CD14-positive monocyte (primary cell): ENCODE measurements at regions not wholly inside any gene's neighbourhood (a gene's known extent, or its start where the extent isn't known, plus 50 kb on each side); places are given as distances from the start of the nearest gene placed in this dataset.

Experiments
- DNase-seq, 3 donors: peaks; one replicate each; pipeline ENCODE4 v3.0.0-alpha.2; 2011 to 2022
- H2AFZ ChIP-seq: 2 replicates; pipeline ENCODE4 v1.6.0; 2012; ENCODE audit warnings: mild to moderate bottlenecking, low read depth, low read length, inconsistent platforms; ENCODE audit not compliant: insufficient read depth, poor library complexity, severe bottlenecking
- H3K27ac ChIP-seq, 2 donors: 1 replicate in 1 of 2; 2 replicates in 1 of 2; pipeline ENCODE4 v1.5.1; 2012 to 2013; ENCODE audit warnings: low read length in 2 of 2, control low read depth in 1 of 2, inconsistent platforms in 1 of 2, low read depth in 1 of 2, mild to moderate bottlenecking in 1 of 2
- H3K27me3 ChIP-seq, 2 donors: one replicate each; pipeline versions ENCODE4 v1.6.0 to v1.6.1; 2011 to 2013; ENCODE audit warnings: low read length in 2 of 2; ENCODE audit not compliant: control insufficient read depth in 2 of 2, insufficient read depth in 2 of 2
- H3K36me3 ChIP-seq, 2 donors: replicated peaks in 1 of 2; 1 replicate in 1 of 2; 2 replicates in 1 of 2; pipeline versions ENCODE4 v1.5.1 to v1.6.1; 2012 to 2013; ENCODE audit warnings: low read length in 2 of 2, control low read depth in 1 of 2, inconsistent platforms in 1 of 2, mild to moderate bottlenecking in 1 of 2; ENCODE audit not compliant: insufficient read depth in 2 of 2, control insufficient read depth in 1 of 2
- H3K4me1 ChIP-seq, 2 donors: 1 replicate in 1 of 2; 2 replicates in 1 of 2; pipeline versions ENCODE4 v1.5.1 to v1.6.1; 2012 to 2013; ENCODE audit warnings: low read length in 2 of 2, control low read depth in 1 of 2, inconsistent platforms in 1 of 2, mild to moderate bottlenecking in 1 of 2, moderate library complexity in 1 of 2; ENCODE audit not compliant: insufficient read depth in 2 of 2, control insufficient read depth in 1 of 2
- H3K4me2 ChIP-seq: replicated peaks from 2 replicates; pipeline ENCODE3; 2012; ENCODE audit warnings: low read length, moderate library complexity, mild to moderate bottlenecking; ENCODE audit not compliant: poor library complexity, severe bottlenecking; ENCODE audit errors: extremely low read depth
- H3K4me3 ChIP-seq, 3 experiments: fragments of 200-600 bp in 1 of 3; sonication (generic) in 1 of 3; replicated peaks in 1 of 3; 1 replicate in 2 of 3; 2 replicates in 1 of 3; pipeline ENCODE4 v1.5.1; 2011 to 2013; ENCODE audit warnings: low read length in 3 of 3, mild to moderate bottlenecking in 3 of 3, control low read depth in 2 of 3, low read depth in 2 of 3, inconsistent platforms in 1 of 3, moderate library complexity in 1 of 3
- H3K79me2 ChIP-seq: 2 replicates; pipeline ENCODE4 v1.6.0; 2012; ENCODE audit warnings: mild to moderate bottlenecking, control low read depth, inconsistent platforms, low read length, moderate library complexity; ENCODE audit not compliant: insufficient read depth
- H3K9ac ChIP-seq: 2 replicates; pipeline ENCODE4 v1.6.0; 2017; ENCODE audit warnings: low read length, mild to moderate bottlenecking; ENCODE audit not compliant: insufficient read depth, poor library complexity, severe bottlenecking
- H3K9me3 ChIP-seq, 2 donors: replicated peaks in 1 of 2; 1 replicate in 1 of 2; 2 replicates in 1 of 2; pipeline versions ENCODE4 v1.5.1 to v1.6.1; 2012 to 2013; ENCODE audit warnings: low read length in 2 of 2, control low read depth in 1 of 2; ENCODE audit not compliant: control insufficient read depth in 1 of 2, insufficient read depth in 1 of 2
- H4K20me1 ChIP-seq: 2 replicates; pipeline ENCODE4 v1.6.0; 2012; ENCODE audit warnings: mild to moderate bottlenecking, low read length, control low read depth, moderate library complexity; ENCODE audit not compliant: insufficient read depth
- H3K27ac Mint-ChIP-seq, 7 donors: one replicate each; pipeline ENCODE4 v1.8.0; 2020; ENCODE audit warnings: mild to moderate bottlenecking in 7 of 7, mixed read lengths in 7 of 7, moderate library complexity in 6 of 7, inconsistent platforms in 2 of 7
- H3K27me3 Mint-ChIP-seq, 3 donors: one replicate each; pipeline ENCODE4 v1.8.0; 2021 to 2022; ENCODE audit warnings: low read depth in 3 of 3, mild to moderate bottlenecking in 3 of 3, mixed read lengths in 3 of 3, moderate library complexity in 3 of 3, inconsistent platforms in 1 of 3
- H3K36me3 Mint-ChIP-seq, 2 donors: one replicate each; pipeline ENCODE4 v1.8.0; 2020; ENCODE audit warnings: mixed read lengths in 2 of 2, inconsistent platforms in 1 of 2, mild to moderate bottlenecking in 1 of 2
- H3K4me1 Mint-ChIP-seq: one replicate; pipeline ENCODE4 v1.8.0; 2020; ENCODE audit warnings: mild to moderate bottlenecking, mixed read lengths
- H3K4me3 Mint-ChIP-seq, 2 donors: one replicate each; pipeline ENCODE4 v1.8.0; 2020; ENCODE audit warnings: mild to moderate bottlenecking in 2 of 2, mixed read lengths in 2 of 2, moderate library complexity in 1 of 2
- H3K9me3 Mint-ChIP-seq, 7 donors: one replicate each; pipeline ENCODE4 v1.8.0; 2020 to 2022; ENCODE audit warnings: mixed read lengths in 7 of 7, mild to moderate bottlenecking in 6 of 7, moderate library complexity in 6 of 7, inconsistent platforms in 2 of 7
- WGBS: methylation state at CpG from one replicate; pipeline ENCODE4 v1.1.5; 2013; ENCODE audit warnings: missing lambda C conversion rate; ENCODE audit not compliant: insufficient coverage; 5-methylcytosine and 5-hydroxymethylcytosine counted together
- intact Hi-C, 2 donors: fragments of 100-400 bp; cut with micrococcal nuclease; formaldehyde crosslinking; loops; one replicate each; pipeline versions ENCODE4 v1.15.0 to v1.15.1; 2023
- TF ChIP-seq, protein P1 (sequence below): fragments of 200-600 bp; IDR thresholded peaks from one replicate; pipeline ENCODE4 v1.8.0; 2022; ENCODE audit warnings: antibody characterized with exemption, mild to moderate bottlenecking

DNA sequence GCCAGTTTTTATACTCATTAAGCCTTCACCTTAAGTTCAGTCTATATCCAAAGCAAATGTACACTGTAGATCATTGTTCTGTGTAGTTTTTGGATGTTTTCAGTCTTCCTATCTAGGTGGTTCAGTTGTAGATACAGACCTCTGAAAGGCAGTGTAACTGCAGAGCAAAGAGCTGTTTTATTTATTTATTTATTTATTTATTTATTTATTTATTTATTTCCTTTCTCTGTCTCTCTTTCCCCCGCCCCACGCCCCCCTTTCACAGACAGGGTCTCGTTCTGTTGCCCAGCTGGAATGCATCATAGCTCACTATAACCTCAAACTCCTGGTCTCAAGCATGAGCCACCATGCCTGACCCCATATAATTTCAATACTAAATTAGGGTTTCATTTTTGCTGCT lies 281.8 kb upstream of the KLHL1 start:
- peaks cover 0 to 13% (median 8%) of the 10 kb centered on the region in 7 donors for H3K9me3 Mint-ChIP-seq
- H3K36me3 Mint-ChIP-seq, result no peaks in the 10 kb centered on the region
- WGBS, result no CpG with 5 or more reads among the region's 3 CpGs
- no peaks in the 10 kb centered on the region for H3K27me3 Mint-ChIP-seq
- Histone ChIP-seq H3K4me1 (no peaks in the 10 kb centered on the region), H3K4me3 (no peak overlapping the region), H3K4me2 (no peak overlapping the region), H3K9me3 (peaks cover 19 to 20% of the 10 kb centered on the region in 2 donors), H3K79me2 (no peaks in the 10 kb centered on the region), H2AFZ (no peak overlapping the region), H3K27ac (no peak overlapping the region), H4K20me1 (no peaks in the 10 kb centered on the region), H3K27me3 (no peaks in the 10 kb centered on the region), H3K9ac (no peak overlapping the region), H3K36me3 (no peaks in the 10 kb centered on the region)
- no peak overlapping the region for H3K27ac Mint-ChIP-seq
- TF ChIP-seq, protein P1, sequence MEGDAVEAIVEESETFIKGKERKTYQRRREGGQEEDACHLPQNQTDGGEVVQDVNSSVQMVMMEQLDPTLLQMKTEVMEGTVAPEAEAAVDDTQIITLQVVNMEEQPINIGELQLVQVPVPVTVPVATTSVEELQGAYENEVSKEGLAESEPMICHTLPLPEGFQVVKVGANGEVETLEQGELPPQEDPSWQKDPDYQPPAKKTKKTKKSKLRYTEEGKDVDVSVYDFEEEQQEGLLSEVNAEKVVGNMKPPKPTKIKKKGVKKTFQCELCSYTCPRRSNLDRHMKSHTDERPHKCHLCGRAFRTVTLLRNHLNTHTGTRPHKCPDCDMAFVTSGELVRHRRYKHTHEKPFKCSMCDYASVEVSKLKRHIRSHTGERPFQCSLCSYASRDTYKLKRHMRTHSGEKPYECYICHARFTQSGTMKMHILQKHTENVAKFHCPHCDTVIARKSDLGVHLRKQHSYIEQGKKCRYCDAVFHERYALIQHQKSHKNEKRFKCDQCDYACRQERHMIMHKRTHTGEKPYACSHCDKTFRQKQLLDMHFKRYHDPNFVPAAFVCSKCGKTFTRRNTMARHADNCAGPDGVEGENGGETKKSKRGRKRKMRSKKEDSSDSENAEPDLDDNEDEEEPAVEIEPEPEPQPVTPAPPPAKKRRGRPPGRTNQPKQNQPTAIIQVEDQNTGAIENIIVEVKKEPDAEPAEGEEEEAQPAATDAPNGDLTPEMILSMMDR, result no peak
- DNase-seq, result no peak
- no peaks in the 10 kb centered on the region for H3K4me1 Mint-ChIP-seq
- intact Hi-C loops, result no loop called here
- H3K4me3 Mint-ChIP-seq, result no peak overlapping the region

DNA sequence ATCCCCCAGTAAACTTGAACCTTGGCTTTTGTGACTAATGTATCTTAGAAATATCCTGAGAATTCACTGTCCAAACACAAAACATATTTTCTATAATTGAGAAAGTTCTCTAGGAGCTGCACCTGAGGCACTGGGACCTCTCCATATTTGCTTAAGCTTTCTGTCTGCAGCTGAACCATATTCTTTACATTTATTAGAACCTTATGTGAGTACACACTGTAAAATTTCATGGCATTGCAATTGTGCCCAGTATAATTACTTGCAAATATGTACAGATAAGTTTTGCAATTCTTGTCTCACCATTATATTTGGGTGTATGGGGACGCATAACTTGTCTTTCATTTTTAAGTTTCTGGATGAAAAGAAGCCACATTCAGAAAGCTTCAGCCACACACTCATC lies 280.7 kb upstream of the KLHL1 start:
- no peaks in the 10 kb centered on the region for H3K4me1 ChIP-seq
- Mint-ChIP-seq H3K27me3 (no peaks in the 10 kb centered on the region), H3K36me3 (no peaks in the 10 kb centered on the region), H3K4me1 (no peaks in the 10 kb centered on the region), H3K4me3 (no peak overlapping the region), H3K9me3 (peaks cover 0 to 10% (median 8%) of the 10 kb centered on the region in 7 donors), H3K27ac (no peak overlapping the region)
- no peaks in the 10 kb centered on the region for H3K36me3 ChIP-seq
- no peak overlapping the region for H2AFZ ChIP-seq
- H3K4me3 ChIP-seq, result no peak overlapping the region
- no peak for DNase-seq
- WGBS, result no CpG with 5 or more reads among the region's 1 CpG
- H4K20me1 ChIP-seq, result no peaks in the 10 kb centered on the region
- no peak overlapping the region for H3K27ac ChIP-seq
- peaks cover 19 to 20% of the 10 kb centered on the region in 2 donors for H3K9me3 ChIP-seq
- H3K27me3 ChIP-seq, result no peaks in the 10 kb centered on the region
- H3K79me2 ChIP-seq, result no peaks in the 10 kb centered on the region
- no peak overlapping the region for H3K4me2 ChIP-seq
- no peak overlapping the region for H3K9ac ChIP-seq
- intact Hi-C loops, result no loop called here
- TF ChIP-seq, protein P1, result no peak
